ENCODE measurements at regions not wholly inside any gene's neighbourhood (a gene's known extent, or its start where the extent isn't known, plus 50 kb on each side); places are given as distances from the start of the nearest gene placed in this dataset.

- 100% methylated on average over 4 of the region's 4 CpGs for WGBS
- H3K4me3 ChIP-seq: no peak overlapping the region
- peaks cover 0 to 14% (median 6%) of the 10 kb centered on the region in 4 donors for H3K4me1 ChIP-seq
- TF ChIP-seq POLR2A (IDR thresholded peaks at IDR 0.05; ENCODE audit: low read depth) (no peak), POLR2AphosphoS5 (IDR thresholded peaks at IDR 0.05) (no peak), EP300 (IDR thresholded peaks at IDR 0.05) (no peak)
- TF ChIP-seq, protein P1, sequence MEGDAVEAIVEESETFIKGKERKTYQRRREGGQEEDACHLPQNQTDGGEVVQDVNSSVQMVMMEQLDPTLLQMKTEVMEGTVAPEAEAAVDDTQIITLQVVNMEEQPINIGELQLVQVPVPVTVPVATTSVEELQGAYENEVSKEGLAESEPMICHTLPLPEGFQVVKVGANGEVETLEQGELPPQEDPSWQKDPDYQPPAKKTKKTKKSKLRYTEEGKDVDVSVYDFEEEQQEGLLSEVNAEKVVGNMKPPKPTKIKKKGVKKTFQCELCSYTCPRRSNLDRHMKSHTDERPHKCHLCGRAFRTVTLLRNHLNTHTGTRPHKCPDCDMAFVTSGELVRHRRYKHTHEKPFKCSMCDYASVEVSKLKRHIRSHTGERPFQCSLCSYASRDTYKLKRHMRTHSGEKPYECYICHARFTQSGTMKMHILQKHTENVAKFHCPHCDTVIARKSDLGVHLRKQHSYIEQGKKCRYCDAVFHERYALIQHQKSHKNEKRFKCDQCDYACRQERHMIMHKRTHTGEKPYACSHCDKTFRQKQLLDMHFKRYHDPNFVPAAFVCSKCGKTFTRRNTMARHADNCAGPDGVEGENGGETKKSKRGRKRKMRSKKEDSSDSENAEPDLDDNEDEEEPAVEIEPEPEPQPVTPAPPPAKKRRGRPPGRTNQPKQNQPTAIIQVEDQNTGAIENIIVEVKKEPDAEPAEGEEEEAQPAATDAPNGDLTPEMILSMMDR (IDR thresholded peaks at IDR 0.05): no peak
- no peaks in the 10 kb centered on the region for H3K9me3 ChIP-seq
- H3K27ac ChIP-seq (replicated peaks in 1 of 4): no peak overlapping the region
- no peak for DNase-seq (ENCODE audit: extremely low spot score)
- intact Hi-C loops (cut with DNase I): no loop called here
- H3K27me3 ChIP-seq: peaks cover 0 to 11% (median 0%) of the 10 kb centered on the region in 4 donors
- H3K36me3 ChIP-seq: no peaks in the 10 kb centered on the region
Observed at GRCh38 chr14:54168489-54168888, 211.9 kb upstream of the BMP4 start.

DNA sequence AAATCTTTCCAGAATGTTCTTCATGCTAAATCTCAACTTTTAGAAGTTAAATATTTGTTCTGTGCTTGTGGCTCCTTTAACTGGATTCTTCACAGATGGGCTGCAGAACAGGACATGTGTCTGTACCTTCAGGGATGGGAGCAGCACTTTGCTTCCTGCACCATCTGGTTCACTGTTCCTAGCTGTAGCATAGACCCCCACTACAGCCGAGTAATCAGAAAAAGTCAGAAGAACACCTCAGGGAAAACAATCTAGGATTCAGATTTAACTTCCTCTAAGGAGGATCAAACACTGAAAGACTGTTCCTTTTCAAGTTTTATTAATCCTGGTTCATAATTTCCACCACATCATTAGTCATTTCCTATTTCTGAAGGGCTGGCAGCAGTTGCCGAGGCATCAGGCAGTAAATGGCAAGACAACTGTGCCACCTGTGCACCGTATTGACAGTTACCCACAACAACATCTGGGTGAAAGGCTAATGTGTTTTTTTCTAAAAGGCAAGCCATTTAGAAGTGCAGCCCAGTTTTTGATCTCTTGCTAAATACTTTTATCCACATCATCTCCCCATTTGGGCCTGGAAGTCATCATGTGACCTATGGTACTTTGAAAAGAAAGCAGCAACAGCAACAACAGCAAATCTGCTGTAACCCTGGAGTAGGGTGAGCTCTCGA lies 212.8 kb upstream of the BMP4 start:
- Histone ChIP-seq H3K36me3 (no peaks in the 10 kb centered on the region), H3K9me3 (no peaks in the 10 kb centered on the region), H3K27ac (replicated peaks in 1 of 4) (no peak overlapping the region), H3K4me3 (no peak overlapping the region), H3K4me1 (peaks cover 3 to 23% (median 15%) of the 10 kb centered on the region in 4 donors), H3K27me3 (peaks cover 0 to 6% (median 0%) of the 10 kb centered on the region in 4 donors)
- intact Hi-C loops (cut with DNase I): no loop called here
- WGBS: 58% methylated on average over 4 of the region's 4 CpGs
- DNase-seq (ENCODE audit: extremely low spot score): no peak
- TF ChIP-seq EP300 (IDR thresholded peaks at IDR 0.05) (no peak), POLR2A (IDR thresholded peaks at IDR 0.05; ENCODE audit: low read depth) (no peak), POLR2AphosphoS5 (IDR thresholded peaks at IDR 0.05) (no peak)
- TF ChIP-seq, protein P1 (IDR thresholded peaks at IDR 0.05): no peak

GRCh38 chr14:54170301-54170700 lies 213.7 kb upstream of the BMP4 start:
- peaks cover 5 to 25% (median 21%) of the 10 kb centered on the region in 4 donors for H3K4me1 ChIP-seq
- H3K9me3 ChIP-seq: no peaks in the 10 kb centered on the region
- intact Hi-C loops (cut with DNase I): loop anchor here (10.0 kb wide), 1 partner anchor 216 kb away; the partner anchor contains the start of gene BMP4
- H3K4me3 ChIP-seq: no peak overlapping the region
- no peak for DNase-seq (ENCODE audit: extremely low spot score)
- no peaks in the 10 kb centered on the region for H3K36me3 ChIP-seq
- H3K27ac ChIP-seq (replicated peaks in 1 of 4): no peak overlapping the region
- H3K27me3 ChIP-seq: peaks cover 0 to 4% (median 0%) of the 10 kb centered on the region in 4 donors
- no peak for TF ChIP-seq EP300 (IDR thresholded peaks at IDR 0.05)
- no peak for TF ChIP-seq POLR2AphosphoS5 (IDR thresholded peaks at IDR 0.05)
- TF ChIP-seq, protein P1 (IDR thresholded peaks at IDR 0.05): no peak
- TF ChIP-seq POLR2A (IDR thresholded peaks at IDR 0.05; ENCODE audit: low read depth): no peak

DNA sequence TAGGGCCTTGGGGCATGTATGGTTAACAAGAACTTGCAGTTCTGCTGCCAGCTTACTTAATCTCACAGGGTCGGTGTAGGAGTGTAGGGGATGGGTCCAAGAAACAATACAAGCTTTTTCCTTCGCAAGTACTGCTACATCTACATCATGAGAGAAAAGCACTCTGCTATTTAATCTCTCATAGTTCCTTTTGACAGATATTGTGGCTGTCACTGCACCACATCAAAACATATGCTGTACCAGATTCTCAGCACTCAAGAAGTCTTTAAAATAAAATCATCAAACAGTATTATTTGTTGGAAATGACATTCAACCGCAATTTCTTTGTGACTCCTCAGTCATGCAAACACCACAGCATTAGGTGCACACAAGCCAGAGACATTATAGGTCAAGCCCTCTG lies 215.5 kb upstream of the BMP4 start:
- TF ChIP-seq EP300 (IDR thresholded peaks at IDR 0.05) (no peak), POLR2A (IDR thresholded peaks at IDR 0.05; ENCODE audit: low read depth) (no peak), POLR2AphosphoS5 (IDR thresholded peaks at IDR 0.05) (no peak)
- TF ChIP-seq, protein P1 (IDR thresholded peaks at IDR 0.05): no peak
- H3K4me1 ChIP-seq: peaks cover 5 to 25% (median 22%) of the 10 kb centered on the region in 4 donors
- intact Hi-C loops (cut with DNase I): loop anchor here (10.0 kb wide), 1 partner anchor 217 kb away; the partner anchor contains the start of gene BMP4
- H3K4me3 ChIP-seq: no peak overlapping the region
- H3K27ac ChIP-seq (replicated peaks in 1 of 4): no peak overlapping the region
- DNase-seq (ENCODE audit: extremely low spot score): no peak
- 79% methylated on average over 3 of the region's 3 CpGs for WGBS
- no peaks in the 10 kb centered on the region for H3K36me3 ChIP-seq
- no peaks in the 10 kb centered on the region for H3K9me3 ChIP-seq
- H3K27me3 ChIP-seq: peaks cover 0 to 7% (median 0%) of the 10 kb centered on the region in 4 donors

Data from esophagus muscularis mucosa (tissue), 4 donors.